ENCODE measurements at regions not wholly inside any gene's neighbourhood (a gene's known extent, or its start where the extent isn't known, plus 50 kb on each side); places are given as distances from the start of the nearest gene placed in this dataset.

DNA sequence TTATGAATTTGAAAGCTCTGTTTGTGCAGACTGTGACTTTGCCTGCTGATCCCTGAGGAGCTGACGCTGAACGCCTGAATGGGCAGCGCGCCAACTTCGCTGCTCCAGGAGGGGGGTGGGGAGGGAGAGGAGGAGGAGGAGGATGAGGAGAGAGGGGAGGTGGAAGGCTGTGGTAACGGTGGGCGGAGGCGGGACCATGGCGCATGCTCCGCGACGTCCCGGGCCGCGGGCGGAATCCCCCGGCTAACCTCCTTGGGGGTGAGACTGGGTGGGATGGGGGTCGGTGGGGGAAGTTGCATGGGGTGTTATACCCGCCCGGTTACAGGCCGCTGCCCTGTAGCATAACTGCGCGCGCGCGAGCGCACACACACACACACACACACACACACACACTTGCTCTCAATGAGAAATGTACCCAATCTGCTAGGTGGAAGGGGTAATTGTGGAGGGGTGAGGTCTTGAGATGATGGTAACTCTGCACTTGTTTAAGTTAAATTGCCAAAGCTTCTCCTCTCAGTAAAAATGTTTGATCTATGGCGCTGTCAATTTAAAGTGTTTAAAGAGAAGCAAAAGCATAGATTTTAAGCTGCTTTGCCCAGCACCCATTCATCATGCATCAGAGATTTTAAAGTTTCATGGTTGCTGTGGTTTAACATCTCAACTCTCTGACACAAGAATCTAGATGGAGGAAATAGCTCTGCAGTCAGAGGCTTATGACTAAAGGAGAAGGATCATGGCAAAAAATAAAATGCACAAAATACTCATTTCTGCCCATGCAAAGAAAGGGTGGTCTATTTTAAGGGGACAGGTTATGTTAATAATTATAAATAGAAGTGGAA, 76.6 kb upstream of the TBCA start:
- no peak for TF ChIP-seq POLR2AphosphoS5 (IDR thresholded peaks at IDR 0.05; ENCODE audit: low read depth, low read length)
- peak; percentile 29; the same call in 1 of the 2 replicates for TF ChIP-seq POLR2A (IDR thresholded peaks at IDR 0.05; ENCODE audit: low read depth, low read length)

Measured in GM12892 (cell line).